ENCODE measurements at regions not wholly inside any gene's neighbourhood (a gene's known extent, or its start where the extent isn't known, plus 50 kb on each side); places are given as distances from the start of the nearest gene placed in this dataset.
"Not testable (repeated sequence)": the region's sequence is repeated elsewhere in the genome, so short reads cannot be mapped to it uniquely, and the experiment has no call there.

GRCh38 chr6:113363866-113364265 is 493.3 kb upstream of the MARCKS start:
- no peak overlapping the region for H3K4me3 Mint-ChIP-seq (ENCODE audit: unreplicated experiment)
- TF ChIP-seq CTCF (IDR thresholded peaks at IDR 0.05): no peak
- no peaks in the 10 kb centered on the region for H3K9me3 Mint-ChIP-seq (ENCODE audit: unreplicated experiment)
- no peak for DNase-seq (ENCODE audit: extremely low spot score, unreplicated experiment)
- H3K4me1 Mint-ChIP-seq (ENCODE audit: unreplicated experiment): peaks cover 73% of the 10 kb centered on the region
- H3K27ac Mint-ChIP-seq (ENCODE audit: unreplicated experiment): peak overlapping the region; percentile 86
- no peaks in the 10 kb centered on the region for H3K27me3 Mint-ChIP-seq (ENCODE audit: unreplicated experiment)
- H3K36me3 Mint-ChIP-seq (ENCODE audit: unreplicated experiment): peaks cover 17% of the 10 kb centered on the region

- DNase-seq (ENCODE audit: extremely low spot score, unreplicated experiment): no peak
- Mint-ChIP-seq H3K4me3 (ENCODE audit: unreplicated experiment) (no peak overlapping the region), H3K36me3 (ENCODE audit: unreplicated experiment) (peaks cover 24% of the 10 kb centered on the region), H3K9me3 (ENCODE audit: unreplicated experiment) (no peaks in the 10 kb centered on the region), H3K4me1 (ENCODE audit: unreplicated experiment) (peaks cover 71% of the 10 kb centered on the region), H3K27ac (ENCODE audit: unreplicated experiment) (peak overlapping the region; percentile 86), H3K27me3 (ENCODE audit: unreplicated experiment) (no peaks in the 10 kb centered on the region)
- TF ChIP-seq CTCF (IDR thresholded peaks at IDR 0.05): no peak
Observed at GRCh38 chr6:113364766-113365165, 492.4 kb upstream of the MARCKS start.

GRCh38 chr6:113365191-113365590 is 492.0 kb upstream of the MARCKS start:
- no peak for TF ChIP-seq CTCF (IDR thresholded peaks at IDR 0.05)
- Mint-ChIP-seq H3K36me3 (ENCODE audit: unreplicated experiment) (peaks cover 24% of the 10 kb centered on the region), H3K4me1 (ENCODE audit: unreplicated experiment) (peaks cover 69% of the 10 kb centered on the region), H3K4me3 (ENCODE audit: unreplicated experiment) (no peak overlapping the region), H3K9me3 (ENCODE audit: unreplicated experiment) (no peaks in the 10 kb centered on the region), H3K27me3 (ENCODE audit: unreplicated experiment) (no peaks in the 10 kb centered on the region), H3K27ac (ENCODE audit: unreplicated experiment) (peak overlapping the region; percentile 86)
- no peak for DNase-seq (ENCODE audit: extremely low spot score, unreplicated experiment)

- Mint-ChIP-seq H3K27ac (ENCODE audit: unreplicated experiment) (peak overlapping the region; percentile 86), H3K4me1 (ENCODE audit: unreplicated experiment) (peaks cover 70% of the 10 kb centered on the region), H3K4me3 (ENCODE audit: unreplicated experiment) (no peak overlapping the region), H3K36me3 (ENCODE audit: unreplicated experiment) (peaks cover 24% of the 10 kb centered on the region), H3K9me3 (ENCODE audit: unreplicated experiment) (no peaks in the 10 kb centered on the region), H3K27me3 (ENCODE audit: unreplicated experiment) (no peaks in the 10 kb centered on the region)
- DNase-seq (ENCODE audit: extremely low spot score, unreplicated experiment): no peak
- TF ChIP-seq CTCF (IDR thresholded peaks at IDR 0.05): no peak
Observed at GRCh38 chr6:113366505-113366904, 490.6 kb upstream of the MARCKS start.

- no peak for TF ChIP-seq CTCF (IDR thresholded peaks at IDR 0.05)
- Mint-ChIP-seq H3K9me3 (ENCODE audit: unreplicated experiment) (no peaks in the 10 kb centered on the region), H3K4me1 (ENCODE audit: unreplicated experiment) (peaks cover 66% of the 10 kb centered on the region), H3K27me3 (ENCODE audit: unreplicated experiment) (no peaks in the 10 kb centered on the region), H3K4me3 (ENCODE audit: unreplicated experiment) (no peak overlapping the region), H3K36me3 (ENCODE audit: unreplicated experiment) (peaks cover 40% of the 10 kb centered on the region), H3K27ac (ENCODE audit: unreplicated experiment) (peak overlapping the region; percentile 84)
- no peak for DNase-seq (ENCODE audit: extremely low spot score, unreplicated experiment)
Observed at GRCh38 chr6:113370508-113371502, 486.3 kb upstream of the MARCKS start.

- not testable (repeated sequence) for DNase-seq (ENCODE audit: extremely low spot score, unreplicated experiment); H3K9me3 Mint-ChIP-seq (ENCODE audit: unreplicated experiment); H3K27me3 Mint-ChIP-seq (ENCODE audit: unreplicated experiment)
- Mint-ChIP-seq H3K27ac (ENCODE audit: unreplicated experiment) (peak overlapping the region; percentile 99), H3K4me3 (ENCODE audit: unreplicated experiment) (peak overlapping the region; percentile 63), H3K4me1 (ENCODE audit: unreplicated experiment) (peaks cover 81% of the 10 kb centered on the region), H3K36me3 (ENCODE audit: unreplicated experiment) (peaks cover 16% of the 10 kb centered on the region)
Observed at GRCh38 chr6:113375466-113375865, 481.7 kb upstream of the MARCKS start.

All from osteocyte (in vitro differentiated cells).